ENCODE measurements at regions not wholly inside any gene's neighbourhood (a gene's known extent, or its start where the extent isn't known, plus 50 kb on each side); places are given as distances from the start of the nearest gene placed in this dataset.

- no peak for FAIRE-seq
- Histone ChIP-seq H4K20me1 (replicated peaks; ENCODE audit: control insufficient read depth, insufficient read depth, low read length) (no peaks in the 10 kb centered on the region), H2AFZ (ENCODE audit: low read depth, low read length) (no peak overlapping the region), H3K27me3 (ENCODE audit: control insufficient read depth in 2 of 2, insufficient read depth in 2 of 2, low read length in 2 of 2) (no peaks in the 10 kb centered on the region), H3K4me2 (ENCODE audit: insufficient read depth, low read length) (no peak overlapping the region), H3K27ac (ENCODE audit: extremely low read depth, low read depth, low read length) (no peak overlapping the region), H3K4me1 (replicated peaks in 1 of 2; ENCODE audit: control insufficient read depth in 2 of 2, insufficient read depth in 2 of 2, low read length in 2 of 2) (no peaks in the 10 kb centered on the region; a peak in 1 of 5 replicates), H3K9me1 (ENCODE audit: control insufficient read depth, insufficient read depth, low read length) (no peaks in the 10 kb centered on the region), H3K36me3 (ENCODE audit: control insufficient read depth, insufficient read depth, low read length) (no peaks in the 10 kb centered on the region), H3K79me2 (ENCODE audit: control insufficient read depth, insufficient read depth, low read length) (no peaks in the 10 kb centered on the region), H3K9ac (ENCODE audit: insufficient read depth in 1 of 2, low read depth in 2 of 2, low read length in 2 of 2) (no peak overlapping the region), H3K4me3 (no peak overlapping the region), H3K9me3 (replicated peaks; ENCODE audit: control insufficient read depth, insufficient read depth, low read depth, low read length) (no peaks in the 10 kb centered on the region)
- ChIA-PET POLR2A (no interaction called here), CTCF (ENCODE audit: low intra/inter-chr PET ratio) (no interaction called here)
- WGBS (ENCODE audit: insufficient coverage, low coverage, missing lambda C conversion rate) = 13% methylated on average over 8 of the region's 8 CpGs
- ATAC-seq = no peak
- intact Hi-C loops (cut with micrococcal nuclease) (no loop called here), in situ Hi-C loops (cut with MboI) (no loop called here)
- TF ChIP-seq FOXJ3 (CRISPR knock-in tag; IDR thresholded peaks at IDR 0.05) (no peak), MAFK (IDR thresholded peaks at IDR 0.05; ENCODE audit: low read length) (no peak), ZNF24 (IDR thresholded peaks at IDR 0.05) (no peak), ATF7 (IDR thresholded peaks at IDR 0.05) (no peak), STAG1 (CRISPR knock-in tag; IDR thresholded peaks at IDR 0.05; ENCODE audit: borderline replicate concordance) (no peak), RBM22 (IDR thresholded peaks at IDR 0.05; ENCODE audit: low read depth, low read length, poor library complexity, severe bottlenecking) (no peak)
- no peak for DNase-seq (ENCODE audit: extremely low read depth in 1 of 4, low spot score in 3 of 4)
- BruUV-seq (replicated peaks) = no TSS peak
Observed at GRCh38 chr18:60066219-60066975, 166.6 kb downstream of the PMAIP1 start.

DNA sequence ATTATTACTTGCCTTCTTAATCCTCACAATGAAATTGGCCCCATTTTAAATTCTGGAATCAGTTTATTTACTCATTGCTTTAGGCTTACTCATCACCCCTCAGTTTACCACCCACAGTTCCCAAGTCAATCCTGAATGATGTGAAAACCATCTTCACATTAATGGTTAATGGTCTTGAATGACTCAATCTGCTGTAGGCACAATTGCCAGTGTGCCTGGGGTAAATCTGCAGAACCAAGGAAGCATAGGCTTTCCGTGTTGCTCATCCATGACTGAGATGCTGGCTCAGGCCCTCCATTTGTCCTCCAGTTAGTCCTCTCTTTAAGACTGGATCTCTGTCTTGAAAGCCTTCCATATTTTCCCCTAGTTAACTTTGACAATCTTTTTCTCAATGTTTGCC is 164.5 kb downstream of the PMAIP1 start:
- POLR2A ChIA-PET = no interaction called here
- Histone ChIP-seq H3K79me2 (ENCODE audit: control insufficient read depth, insufficient read depth, low read length) (no peaks in the 10 kb centered on the region), H3K36me3 (ENCODE audit: control insufficient read depth, insufficient read depth, low read length) (no peaks in the 10 kb centered on the region), H3K4me1 (replicated peaks in 1 of 2; ENCODE audit: control insufficient read depth in 2 of 2, insufficient read depth in 2 of 2, low read length in 2 of 2) (no peaks in the 10 kb centered on the region), H3K27ac (ENCODE audit: extremely low read depth, low read depth, low read length) (no peak overlapping the region), H3K9me3 (replicated peaks; ENCODE audit: control insufficient read depth, insufficient read depth, low read depth, low read length) (no peaks in the 10 kb centered on the region), H3K9ac (ENCODE audit: insufficient read depth in 1 of 2, low read depth in 2 of 2, low read length in 2 of 2) (no peak overlapping the region), H3K4me3 (no peak overlapping the region), H3K9me1 (ENCODE audit: control insufficient read depth, insufficient read depth, low read length) (no peaks in the 10 kb centered on the region), H3K4me2 (ENCODE audit: insufficient read depth, low read length) (no peak overlapping the region), H2AFZ (ENCODE audit: low read depth, low read length) (no peak overlapping the region), H4K20me1 (replicated peaks; ENCODE audit: control insufficient read depth, insufficient read depth, low read length) (no peaks in the 10 kb centered on the region), H3K27me3 (ENCODE audit: control insufficient read depth in 2 of 2, insufficient read depth in 2 of 2, low read length in 2 of 2) (no peaks in the 10 kb centered on the region)
- no TSS peak for BruUV-seq (replicated peaks)
- ATAC-seq = no peak
- no peak for FAIRE-seq
- in situ Hi-C loops (cut with MboI) = no loop called here
- intact Hi-C loops (cut with micrococcal nuclease) = no loop called here
- WGBS (ENCODE audit: insufficient coverage, low coverage, missing lambda C conversion rate) = no CpG with 5 or more reads among the region's 1 CpG
- DNase-seq (ENCODE audit: extremely low read depth in 1 of 4, low spot score in 3 of 4) = no peak
- CTCF ChIA-PET (ENCODE audit: low intra/inter-chr PET ratio) = no interaction called here
- TF ChIP-seq FOS (IDR thresholded peaks at IDR 0.05; ENCODE audit: extremely low read depth, insufficient read length) (no peak), SIN3B (IDR thresholded peaks at IDR 0.05; ENCODE audit: low read depth) (no peak), IFI16 (CRISPR knock-in tag; IDR thresholded peaks at IDR 0.05) (no peak), GTF2A2 (tag; IDR thresholded peaks at IDR 0.05) (no peak), MCM5 (IDR thresholded peaks at IDR 0.05; ENCODE audit: low read depth) (no peak), CGGBP1 (CRISPR knock-in tag; IDR thresholded peaks at IDR 0.05) (no peak), FOXK1 (CRISPR knock-in tag; IDR thresholded peaks at IDR 0.05; ENCODE audit: borderline replicate concordance) (no peak), SNIP1 (IDR thresholded peaks at IDR 0.05; ENCODE audit: low read depth) (no peak), ZNF124 (CRISPR knock-in tag; IDR thresholded peaks at IDR 0.05) (no peak), ZEB2 (IDR thresholded peaks at IDR 0.05) (no peak), TCF15 (CRISPR knock-in tag; IDR thresholded peaks at IDR 0.05) (no peak), HSF4 (CRISPR knock-in tag; IDR thresholded peaks at IDR 0.05; ENCODE audit: borderline replicate concordance) (no peak), ETV1 (tag; conservative IDR thresholded peaks at IDR 0.05; ENCODE audit: low read depth) (no peak), JUNB (CRISPR knock-in tag; conservative IDR thresholded peaks at IDR 0.05) (no peak)

Data from K562 (cell line).